Erythroblast (primary cell): ENCODE measurements at regions not wholly inside any gene's neighbourhood (a gene's known extent, or its start where the extent isn't known, plus 50 kb on each side); places are given as distances from the start of the nearest gene placed in this dataset.

Experiments
- GATA1 ChIP-seq: IDR thresholded peaks from 2 replicates; pipeline ENCODE4 v1.6.1; 2011; ENCODE audit warnings: low read depth, mild to moderate bottlenecking, control low read depth, low read length, moderate library complexity
- POLR2A ChIP-seq: IDR thresholded peaks from 2 replicates; pipeline ENCODE4 v1.6.1; 2011; ENCODE audit warnings: mild to moderate bottlenecking, low read length

- TF ChIP-seq POLR2A (no peak), GATA1 (no peak)
These were observed 290.0 kb upstream of the SOX9 start for GRCh38 chr17:71830866-71831265.
